ENCODE measurements at regions not wholly inside any gene's neighbourhood (a gene's known extent, or its start where the extent isn't known, plus 50 kb on each side); places are given as distances from the start of the nearest gene placed in this dataset.

- Histone ChIP-seq H3K9me3 (no peaks in the 10 kb centered on the region), H3K27ac (no peak overlapping the region), H3K27me3 (no peaks in the 10 kb centered on the region), H3K36me3 (no peaks in the 10 kb centered on the region), H3K4me1 (no peaks in the 10 kb centered on the region), H3K4me3 (no peak overlapping the region)
- TF ChIP-seq, protein P1, sequence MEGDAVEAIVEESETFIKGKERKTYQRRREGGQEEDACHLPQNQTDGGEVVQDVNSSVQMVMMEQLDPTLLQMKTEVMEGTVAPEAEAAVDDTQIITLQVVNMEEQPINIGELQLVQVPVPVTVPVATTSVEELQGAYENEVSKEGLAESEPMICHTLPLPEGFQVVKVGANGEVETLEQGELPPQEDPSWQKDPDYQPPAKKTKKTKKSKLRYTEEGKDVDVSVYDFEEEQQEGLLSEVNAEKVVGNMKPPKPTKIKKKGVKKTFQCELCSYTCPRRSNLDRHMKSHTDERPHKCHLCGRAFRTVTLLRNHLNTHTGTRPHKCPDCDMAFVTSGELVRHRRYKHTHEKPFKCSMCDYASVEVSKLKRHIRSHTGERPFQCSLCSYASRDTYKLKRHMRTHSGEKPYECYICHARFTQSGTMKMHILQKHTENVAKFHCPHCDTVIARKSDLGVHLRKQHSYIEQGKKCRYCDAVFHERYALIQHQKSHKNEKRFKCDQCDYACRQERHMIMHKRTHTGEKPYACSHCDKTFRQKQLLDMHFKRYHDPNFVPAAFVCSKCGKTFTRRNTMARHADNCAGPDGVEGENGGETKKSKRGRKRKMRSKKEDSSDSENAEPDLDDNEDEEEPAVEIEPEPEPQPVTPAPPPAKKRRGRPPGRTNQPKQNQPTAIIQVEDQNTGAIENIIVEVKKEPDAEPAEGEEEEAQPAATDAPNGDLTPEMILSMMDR (IDR thresholded peaks at IDR 0.05) = no peak
- intact Hi-C loops (cut with DNase I) = no loop called here
- no peak for ATAC-seq
- DNase-seq = no peak
Measured at GRCh38 chr3:117454908-117455307, 745.3 kb downstream of the TUSC7 start.

DNA sequence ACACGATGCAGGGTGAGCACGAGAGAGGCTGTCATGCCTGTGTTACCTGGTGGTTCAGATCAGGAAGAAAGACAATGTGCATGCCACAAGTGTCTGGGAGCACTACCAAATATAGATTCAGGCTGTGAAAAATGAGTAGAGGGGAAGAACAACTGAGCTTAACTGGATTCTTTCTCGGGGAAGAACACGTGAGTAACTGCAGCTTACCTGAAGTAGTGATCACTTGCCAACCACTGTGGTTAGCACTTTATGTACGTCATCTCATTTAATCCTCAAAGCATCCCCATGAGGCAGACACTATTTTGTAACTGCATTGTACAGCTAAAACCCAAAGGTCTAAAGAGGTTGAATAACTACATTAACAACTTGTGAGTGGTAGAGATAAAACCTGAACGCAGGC is 746.2 kb downstream of the TUSC7 start:
- H3K4me3 ChIP-seq = no peak overlapping the region
- TF ChIP-seq, protein P1 (IDR thresholded peaks at IDR 0.05) = no peak
- no peak overlapping the region for H3K27ac ChIP-seq
- ATAC-seq = no peak
- H3K9me3 ChIP-seq = no peaks in the 10 kb centered on the region
- H3K27me3 ChIP-seq = no peaks in the 10 kb centered on the region
- no peak for DNase-seq
- no peaks in the 10 kb centered on the region for H3K36me3 ChIP-seq
- intact Hi-C loops (cut with DNase I) = no loop called here
- no peaks in the 10 kb centered on the region for H3K4me1 ChIP-seq

GRCh38 chr3:117463276-117464115 is 753.9 kb downstream of the TUSC7 start:
- no peaks in the 10 kb centered on the region for H3K36me3 ChIP-seq
- no peak for ATAC-seq
- no peaks in the 10 kb centered on the region for H3K27me3 ChIP-seq
- H3K9me3 ChIP-seq = no peaks in the 10 kb centered on the region
- H3K4me1 ChIP-seq = no peaks in the 10 kb centered on the region
- no peak overlapping the region for H3K4me3 ChIP-seq
- no peak for DNase-seq
- intact Hi-C loops (cut with DNase I) = no loop called here
- TF ChIP-seq, protein P1 (IDR thresholded peaks at IDR 0.05) = no peak
- H3K27ac ChIP-seq = no peak overlapping the region

- DNase-seq = no peak
- H3K4me3 ChIP-seq = no peak overlapping the region
- TF ChIP-seq, protein P1 (IDR thresholded peaks at IDR 0.05) = no peak
- H3K9me3 ChIP-seq = no peaks in the 10 kb centered on the region
- intact Hi-C loops (cut with DNase I) = no loop called here
- ATAC-seq = no peak
- no peaks in the 10 kb centered on the region for H3K27me3 ChIP-seq
- H3K27ac ChIP-seq = no peak overlapping the region
- H3K36me3 ChIP-seq = no peaks in the 10 kb centered on the region
- H3K4me1 ChIP-seq = no peaks in the 10 kb centered on the region
Measured at GRCh38 chr3:117471831-117472230, 762.3 kb downstream of the TUSC7 start.

DNA sequence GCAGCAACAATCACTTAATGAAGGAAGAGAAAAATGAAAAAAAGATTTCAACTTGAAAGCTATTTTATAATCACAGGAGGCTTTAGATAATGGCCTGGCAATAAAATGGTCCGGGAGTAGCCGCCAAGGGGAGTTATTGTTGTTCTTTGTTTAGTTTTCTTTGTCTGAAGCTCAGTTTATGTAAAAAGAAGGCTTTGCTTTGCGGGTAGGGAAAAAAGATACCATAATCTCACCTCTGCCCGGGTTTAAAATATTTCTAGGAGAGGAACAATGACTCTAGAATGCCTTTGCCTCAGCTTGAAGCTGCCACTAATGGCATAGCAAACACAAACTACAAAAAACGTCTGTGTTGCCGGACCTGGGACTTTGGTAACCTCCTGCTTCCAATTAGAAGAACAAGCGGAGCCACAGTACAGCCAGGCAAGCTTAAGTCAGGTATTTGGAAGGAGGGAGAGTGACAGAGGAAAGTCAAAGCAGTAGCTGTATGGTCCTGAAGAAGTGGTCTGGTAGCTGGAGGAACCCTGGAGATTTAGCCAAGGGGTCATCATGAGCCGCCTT is 764.5 kb downstream of the TUSC7 start:
- Histone ChIP-seq H3K4me3 (no peak overlapping the region), H3K9me3 (no peaks in the 10 kb centered on the region), H3K27me3 (no peaks in the 10 kb centered on the region), H3K27ac (no peak overlapping the region), H3K36me3 (no peaks in the 10 kb centered on the region), H3K4me1 (no peaks in the 10 kb centered on the region)
- intact Hi-C loops (cut with DNase I) = no loop called here
- TF ChIP-seq, protein P1 (IDR thresholded peaks at IDR 0.05) = no peak
- ATAC-seq (no peak), DNase-seq (no peak)
